ENCODE measurements at regions not wholly inside any gene's neighbourhood (a gene's known extent, or its start where the extent isn't known, plus 50 kb on each side); places are given as distances from the start of the nearest gene placed in this dataset.

DNA sequence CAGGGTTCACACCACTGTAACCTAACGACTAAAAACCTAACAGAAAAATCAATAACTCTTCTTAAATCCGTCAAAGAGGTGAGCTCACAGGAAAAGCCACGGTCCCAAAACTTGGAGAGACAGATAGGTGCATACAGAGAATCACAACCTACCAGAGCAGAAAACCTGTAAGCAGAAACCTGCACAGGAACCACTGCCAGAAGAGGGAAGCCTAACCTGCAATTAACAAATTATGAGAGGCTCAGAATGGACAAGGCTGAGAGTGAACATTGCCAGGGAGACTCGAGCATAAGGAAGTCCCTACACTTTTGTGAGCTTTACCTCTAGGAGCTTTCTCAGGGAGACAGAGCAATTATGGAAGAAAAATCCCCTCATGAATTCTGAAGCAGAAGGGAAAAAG lies 156.2 kb upstream of the NETO1 start:
- no peak for TF ChIP-seq EZH2 (IDR thresholded peaks at IDR 0.05; ENCODE audit: low read length, missing control alignments)
- no peak for TF ChIP-seq CTCF (conservative IDR thresholded peaks at IDR 0.05 in 1 of 2, IDR thresholded peaks at IDR 0.05 in 1 of 2; ENCODE audit: low read depth in 1 of 2, low read length in 2 of 2)
- H3K36me3 ChIP-seq (ENCODE audit: control insufficient read depth, insufficient read depth, low read length): no peaks in the 10 kb centered on the region
- H3K4me1 ChIP-seq (ENCODE audit: control insufficient read depth, extremely low read depth, insufficient read depth, low read length): no peaks in the 10 kb centered on the region
- no peak overlapping the region for H3K27ac ChIP-seq (ENCODE audit: insufficient read depth, low read length)
- H3K4me2 ChIP-seq (ENCODE audit: extremely low read depth, insufficient read depth, low read length): no peak overlapping the region
- H4K20me1 ChIP-seq (ENCODE audit: control insufficient read depth, extremely low read depth, insufficient read depth, low read length): no peaks in the 10 kb centered on the region
- no peaks in the 10 kb centered on the region for H3K79me2 ChIP-seq (ENCODE audit: control insufficient read depth, insufficient read depth, low read length)
- DNase-seq (ENCODE audit: low read depth in 2 of 2): no peak
- no peak overlapping the region for H2AFZ ChIP-seq (ENCODE audit: low read length)
- H3K4me3 ChIP-seq (replicated peaks in 1 of 4; ENCODE audit: control extremely low read depth in 1 of 4, insufficient read depth in 1 of 4, low read depth in 3 of 4, low read length in 4 of 4): no peak overlapping the region
- H3K27me3 ChIP-seq (ENCODE audit: control insufficient read depth, insufficient read depth, low read length): no peaks in the 10 kb centered on the region
- H3K9ac ChIP-seq (ENCODE audit: insufficient read depth, low read length): no peak overlapping the region
- no peaks in the 10 kb centered on the region for H3K9me3 ChIP-seq (ENCODE audit: control insufficient read depth, insufficient read depth, low read depth, low read length)

- Histone ChIP-seq H3K36me3 (ENCODE audit: control insufficient read depth, insufficient read depth, low read length) (no peaks in the 10 kb centered on the region), H3K79me2 (ENCODE audit: control insufficient read depth, insufficient read depth, low read length) (no peaks in the 10 kb centered on the region), H4K20me1 (ENCODE audit: control insufficient read depth, extremely low read depth, insufficient read depth, low read length) (no peaks in the 10 kb centered on the region), H3K27me3 (ENCODE audit: control insufficient read depth, insufficient read depth, low read length) (no peaks in the 10 kb centered on the region), H3K9me3 (ENCODE audit: control insufficient read depth, insufficient read depth, low read depth, low read length) (no peaks in the 10 kb centered on the region), H3K9ac (ENCODE audit: insufficient read depth, low read length) (no peak overlapping the region), H3K4me2 (ENCODE audit: extremely low read depth, insufficient read depth, low read length) (no peak overlapping the region), H2AFZ (ENCODE audit: low read length) (no peak overlapping the region), H3K4me1 (ENCODE audit: control insufficient read depth, extremely low read depth, insufficient read depth, low read length) (no peaks in the 10 kb centered on the region), H3K4me3 (replicated peaks in 1 of 4; ENCODE audit: control extremely low read depth in 1 of 4, insufficient read depth in 1 of 4, low read depth in 3 of 4, low read length in 4 of 4) (no peak overlapping the region), H3K27ac (ENCODE audit: insufficient read depth, low read length) (no peak overlapping the region)
- TF ChIP-seq EZH2 (IDR thresholded peaks at IDR 0.05; ENCODE audit: low read length, missing control alignments) (no peak), CTCF (conservative IDR thresholded peaks at IDR 0.05 in 1 of 2, IDR thresholded peaks at IDR 0.05 in 1 of 2; ENCODE audit: low read depth in 1 of 2, low read length in 2 of 2) (no peak)
- no peak for DNase-seq (ENCODE audit: low read depth in 2 of 2)
These were observed 141.9 kb upstream of the NETO1 start for GRCh38 chr18:73009691-73010090.

DNA sequence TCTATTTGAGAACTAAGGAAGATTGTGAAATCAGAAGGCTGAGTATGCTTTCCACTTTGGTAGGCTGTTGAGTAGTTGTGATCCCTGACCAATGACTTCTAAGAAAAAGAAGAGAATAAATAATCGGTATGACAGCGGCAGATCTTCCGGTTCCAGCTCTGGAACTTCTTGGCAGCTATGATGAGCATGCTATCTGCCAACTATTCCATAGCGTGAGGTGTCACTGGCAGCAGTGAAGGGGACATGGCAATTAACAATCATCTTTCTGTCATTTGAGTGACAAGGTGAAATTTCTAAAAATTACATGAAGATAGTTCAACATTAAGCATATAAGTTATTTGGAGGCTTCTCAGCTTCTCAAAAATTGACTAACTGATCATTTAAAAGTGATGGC lies 140.1 kb upstream of the NETO1 start:
- Histone ChIP-seq H3K9me3 (ENCODE audit: control insufficient read depth, insufficient read depth, low read depth, low read length) (no peaks in the 10 kb centered on the region), H3K36me3 (ENCODE audit: control insufficient read depth, insufficient read depth, low read length) (no peaks in the 10 kb centered on the region), H3K9ac (ENCODE audit: insufficient read depth, low read length) (no peak overlapping the region), H3K4me2 (ENCODE audit: extremely low read depth, insufficient read depth, low read length) (no peak overlapping the region), H3K27ac (ENCODE audit: insufficient read depth, low read length) (no peak overlapping the region), H3K4me1 (ENCODE audit: control insufficient read depth, extremely low read depth, insufficient read depth, low read length) (no peaks in the 10 kb centered on the region), H3K79me2 (ENCODE audit: control insufficient read depth, insufficient read depth, low read length) (no peaks in the 10 kb centered on the region), H3K4me3 (replicated peaks in 1 of 4; ENCODE audit: control extremely low read depth in 1 of 4, insufficient read depth in 1 of 4, low read depth in 3 of 4, low read length in 4 of 4) (no peak overlapping the region), H3K27me3 (ENCODE audit: control insufficient read depth, insufficient read depth, low read length) (no peaks in the 10 kb centered on the region), H2AFZ (ENCODE audit: low read length) (no peak overlapping the region), H4K20me1 (ENCODE audit: control insufficient read depth, extremely low read depth, insufficient read depth, low read length) (no peaks in the 10 kb centered on the region)
- no peak for DNase-seq (ENCODE audit: low read depth in 2 of 2)
- TF ChIP-seq CTCF (conservative IDR thresholded peaks at IDR 0.05 in 1 of 2, IDR thresholded peaks at IDR 0.05 in 1 of 2; ENCODE audit: low read depth in 1 of 2, low read length in 2 of 2) (no peak), EZH2 (IDR thresholded peaks at IDR 0.05; ENCODE audit: low read length, missing control alignments) (no peak)

All from fibroblast of lung (primary cell).